ENCODE measurements at regions not wholly inside any gene's neighbourhood (a gene's known extent, or its start where the extent isn't known, plus 50 kb on each side); places are given as distances from the start of the nearest gene placed in this dataset.

DNA sequence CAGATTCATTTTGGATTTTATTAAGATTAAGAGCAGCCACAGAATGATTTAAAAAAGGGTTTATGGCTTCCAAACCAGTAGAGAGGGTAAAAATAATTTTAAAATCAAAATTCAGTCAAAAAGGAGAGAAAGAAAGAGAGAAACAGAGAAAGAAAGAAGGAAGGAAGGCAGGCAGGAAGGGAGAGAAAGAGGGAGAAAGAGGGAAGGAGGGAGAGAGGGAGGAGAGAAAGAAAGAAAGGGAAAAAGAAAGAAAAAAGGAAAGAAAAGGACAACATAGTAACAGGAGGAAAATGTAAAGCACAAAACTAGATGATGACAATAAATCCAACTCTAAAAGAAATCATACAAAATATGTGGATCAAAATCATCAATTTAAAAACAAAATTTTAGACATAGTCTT, 79.6 kb upstream of the FRG1 start:
- Histone ChIP-seq H3K4ac (ENCODE audit: low read depth, low read length) (no peak overlapping the region), H3K4me1 (ENCODE audit: control insufficient read depth, insufficient read depth, low read length) (no peaks in the 10 kb centered on the region), H4K8ac (ENCODE audit: low read depth in 2 of 2, low read length in 2 of 2) (no peak overlapping the region), H3K56ac (ENCODE audit: extremely low read depth, insufficient read depth, low read length) (no peak overlapping the region), H3K9ac (ENCODE audit: low read depth, low read length) (no peak overlapping the region), H4K91ac (ENCODE audit: insufficient read depth, low read depth, low read length) (no peak overlapping the region), H3K18ac (ENCODE audit: low read depth, low read length) (no peak overlapping the region), H3K9me3 (ENCODE audit: control insufficient read depth, insufficient read depth, low read length) (peaks cover 12% of the 10 kb centered on the region; the same call in 1 of the 2 replicates), H4K20me1 (ENCODE audit: insufficient read depth, low read length) (no peaks in the 10 kb centered on the region), H4K5ac (ENCODE audit: low read depth, low read length) (no peak overlapping the region), H3K14ac (replicated peaks; ENCODE audit: low read depth, low read length) (no peak overlapping the region), H3K23ac (ENCODE audit: low read depth, low read length) (no peak overlapping the region), H3K36me3 (ENCODE audit: control insufficient read depth, insufficient read depth, low read length) (no peaks in the 10 kb centered on the region), H2BK5ac (ENCODE audit: low read depth, low read length, poor library complexity, severe bottlenecking) (no peak overlapping the region), H3K9me1 (ENCODE audit: insufficient read depth, low read length) (no peaks in the 10 kb centered on the region), H2BK120ac (ENCODE audit: low read depth, low read length) (no peak overlapping the region), H3K4me2 (ENCODE audit: low read depth, low read length) (no peak overlapping the region), H2AFZ (replicated peaks; ENCODE audit: low read length, poor library complexity) (no peak overlapping the region), H3K27ac (ENCODE audit: insufficient read depth, low read length) (no peak overlapping the region), H2BK20ac (ENCODE audit: low read depth, low read length) (no peak overlapping the region), H2AK5ac (ENCODE audit: low read depth, low read length) (no peak overlapping the region), H3K79me1 (ENCODE audit: low read depth in 1 of 2, low read length in 2 of 2) (no peaks in the 10 kb centered on the region), H2AK9ac (replicated peaks; ENCODE audit: low read depth, low read length, poor library complexity) (no peak overlapping the region), H2BK15ac (ENCODE audit: low read depth, low read length) (no peak overlapping the region), H3K27me3 (ENCODE audit: control insufficient read depth, insufficient read depth, low read length) (no peaks in the 10 kb centered on the region), H3K4me3 (ENCODE audit: insufficient read depth, low read depth, low read length) (no peak overlapping the region)
- BruUV-seq (replicated peaks): no TSS peak
- in situ Hi-C loops (cut with MboI; ENCODE audit: low sequenced_read_pairs): no loop called here
- dilution Hi-C loops (cut with HindIII; ENCODE audit: low sequenced_read_pairs, unreplicated experiment): no loop called here
- TF ChIP-seq MAFK (IDR thresholded peaks at IDR 0.05; ENCODE audit: low read depth, low read length) (no peak), RAD21 (IDR thresholded peaks at IDR 0.05; ENCODE audit: low read length) (no peak), POLR2A (IDR thresholded peaks at IDR 0.05; ENCODE audit: low read depth, low read length) (no peak), MXI1 (IDR thresholded peaks at IDR 0.05; ENCODE audit: borderline replicate concordance, low read depth, low read length) (no peak), MAZ (IDR thresholded peaks at IDR 0.05; ENCODE audit: borderline replicate concordance, low read depth, low read length) (no peak), FOS (IDR thresholded peaks at IDR 0.05; ENCODE audit: low read depth, low read length) (no peak), RFX5 (IDR thresholded peaks at IDR 0.05; ENCODE audit: low read depth, low read length) (no peak), BHLHE40 (IDR thresholded peaks at IDR 0.05; ENCODE audit: low read depth, low read length) (no peak), CEBPB (IDR thresholded peaks at IDR 0.05; ENCODE audit: low read depth, low read length) (no peak), NFE2L2 (IDR thresholded peaks at IDR 0.05; ENCODE audit: low read depth, low read length) (no peak)
- TF ChIP-seq, protein P1, sequence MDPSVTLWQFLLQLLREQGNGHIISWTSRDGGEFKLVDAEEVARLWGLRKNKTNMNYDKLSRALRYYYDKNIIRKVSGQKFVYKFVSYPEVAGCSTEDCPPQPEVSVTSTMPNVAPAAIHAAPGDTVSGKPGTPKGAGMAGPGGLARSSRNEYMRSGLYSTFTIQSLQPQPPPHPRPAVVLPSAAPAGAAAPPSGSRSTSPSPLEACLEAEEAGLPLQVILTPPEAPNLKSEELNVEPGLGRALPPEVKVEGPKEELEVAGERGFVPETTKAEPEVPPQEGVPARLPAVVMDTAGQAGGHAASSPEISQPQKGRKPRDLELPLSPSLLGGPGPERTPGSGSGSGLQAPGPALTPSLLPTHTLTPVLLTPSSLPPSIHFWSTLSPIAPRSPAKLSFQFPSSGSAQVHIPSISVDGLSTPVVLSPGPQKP (IDR thresholded peaks at IDR 0.05; ENCODE audit: borderline replicate concordance, low read depth, low read length): no peak
- TF ChIP-seq, protein P2, sequence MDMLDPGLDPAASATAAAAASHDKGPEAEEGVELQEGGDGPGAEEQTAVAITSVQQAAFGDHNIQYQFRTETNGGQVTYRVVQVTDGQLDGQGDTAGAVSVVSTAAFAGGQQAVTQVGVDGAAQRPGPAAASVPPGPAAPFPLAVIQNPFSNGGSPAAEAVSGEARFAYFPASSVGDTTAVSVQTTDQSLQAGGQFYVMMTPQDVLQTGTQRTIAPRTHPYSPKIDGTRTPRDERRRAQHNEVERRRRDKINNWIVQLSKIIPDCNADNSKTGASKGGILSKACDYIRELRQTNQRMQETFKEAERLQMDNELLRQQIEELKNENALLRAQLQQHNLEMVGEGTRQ (IDR thresholded peaks at IDR 0.05; ENCODE audit: low read depth, low read length): no peak
- CTCF ChIA-PET: no interaction called here
- ATAC-seq (ENCODE audit: low read depth) (no peak), DNase-seq (no peak)
- intact Hi-C loops (cut with micrococcal nuclease): no loop called here
- POLR2A ChIA-PET (ENCODE audit: unreplicated experiment): no interaction called here

Measured in IMR-90 (cell line).